ENCODE measurements at regions not wholly inside any gene's neighbourhood (a gene's known extent, or its start where the extent isn't known, plus 50 kb on each side); places are given as distances from the start of the nearest gene placed in this dataset.
A peak's percentile ranks its signal among the peaks of the same experiment; 100 is the strongest.

- no peak for DNase-seq (ENCODE audit: low read depth in 2 of 2)
These were observed 321.7 kb downstream of the TXNL1 start for GRCh38 chr18:56316727-56317126.

- no peak for DNase-seq (ENCODE audit: low read depth in 2 of 2)
These were observed 323.0 kb downstream of the TXNL1 start for GRCh38 chr18:56315363-56315762.

- DNase-seq (ENCODE audit: low read depth in 2 of 2) = no peak
These were observed 324.0 kb downstream of the TXNL1 start for GRCh38 chr18:56314396-56314795.

- no peak for DNase-seq (ENCODE audit: low read depth in 2 of 2)
These were observed 325.6 kb downstream of the TXNL1 start for GRCh38 chr18:56312551-56313335.

- DNase-seq (ENCODE audit: low read depth in 2 of 2) = no peak
These were observed 329.3 kb downstream of the TXNL1 start for GRCh38 chr18:56309104-56309503.

GRCh38 chr18:56307354-56308170 is 330.8 kb downstream of the TXNL1 start:
- no peak for DNase-seq (ENCODE audit: low read depth in 2 of 2)

GRCh38 chr18:56306797-56307196 is 331.6 kb downstream of the TXNL1 start:
- no peak for DNase-seq (ENCODE audit: low read depth in 2 of 2)

GRCh38 chr18:56305583-56305982 is 332.8 kb downstream of the TXNL1 start:
- no peak for DNase-seq (ENCODE audit: low read depth in 2 of 2)

GRCh38 chr18:56302156-56302555 is 336.2 kb downstream of the TXNL1 start:
- no peak for DNase-seq (ENCODE audit: low read depth in 2 of 2)

- no peak for DNase-seq (ENCODE audit: low read depth in 2 of 2)
These were observed 338.7 kb downstream of the TXNL1 start for GRCh38 chr18:56299740-56300139.

- DNase-seq (ENCODE audit: low read depth in 2 of 2) = no peak
These were observed 339.5 kb downstream of the TXNL1 start for GRCh38 chr18:56298935-56299334.

GRCh38 chr18:56296381-56296780 is 342.0 kb downstream of the TXNL1 start:
- no peak for DNase-seq (ENCODE audit: low read depth in 2 of 2)

GRCh38 chr18:56294484-56295183 is 343.8 kb downstream of the TXNL1 start:
- no peak for DNase-seq (ENCODE audit: low read depth in 2 of 2)

GRCh38 chr18:56291294-56291693 is 347.1 kb downstream of the TXNL1 start:
- peak in 1 of 2 donors; percentile 50 for DNase-seq (ENCODE audit: low read depth in 2 of 2)

- DNase-seq (ENCODE audit: low read depth in 2 of 2) = peak in 1 of 2 donors; percentile 76
These were observed 349.0 kb downstream of the TXNL1 start for GRCh38 chr18:56289381-56289780.

- no peak for DNase-seq (ENCODE audit: low read depth in 2 of 2)
These were observed 351.5 kb downstream of the TXNL1 start for GRCh38 chr18:56286775-56287325.

- no peak for DNase-seq (ENCODE audit: low read depth in 2 of 2)
These were observed 352.9 kb downstream of the TXNL1 start for GRCh38 chr18:56285387-56286065.

- DNase-seq (ENCODE audit: low read depth in 2 of 2) = no peak
These were observed 354.1 kb downstream of the TXNL1 start for GRCh38 chr18:56284319-56284718.

GRCh38 chr18:56283316-56283715 is 355.1 kb downstream of the TXNL1 start:
- DNase-seq (ENCODE audit: low read depth in 2 of 2) = no peak

- DNase-seq (ENCODE audit: low read depth in 2 of 2) = no peak
These were observed 355.9 kb downstream of the TXNL1 start for GRCh38 chr18:56282234-56283104.

All from lung microvascular endothelial cell (primary cell).